NCI-H526 treated with DMSO at 0.1 percent for 48 hours (cell line): ENCODE measurements at regions not wholly inside any gene's neighbourhood (a gene's known extent, or its start where the extent isn't known, plus 50 kb on each side); places are given as distances from the start of the nearest gene placed in this dataset.
"Not testable (repeated sequence)": the region's sequence is repeated elsewhere in the genome, so short reads cannot be mapped to it uniquely, and the experiment has no call there.

Source experiments
- DNase-seq: peaks from one replicate; lab custom pipeline; 2025; lab: John Stamatoyannopoulos, UW

- no peak for DNase-seq
Observed at GRCh38 chr11:97687111-97687510, 1297.3 kb downstream of the JRKL start.

DNA sequence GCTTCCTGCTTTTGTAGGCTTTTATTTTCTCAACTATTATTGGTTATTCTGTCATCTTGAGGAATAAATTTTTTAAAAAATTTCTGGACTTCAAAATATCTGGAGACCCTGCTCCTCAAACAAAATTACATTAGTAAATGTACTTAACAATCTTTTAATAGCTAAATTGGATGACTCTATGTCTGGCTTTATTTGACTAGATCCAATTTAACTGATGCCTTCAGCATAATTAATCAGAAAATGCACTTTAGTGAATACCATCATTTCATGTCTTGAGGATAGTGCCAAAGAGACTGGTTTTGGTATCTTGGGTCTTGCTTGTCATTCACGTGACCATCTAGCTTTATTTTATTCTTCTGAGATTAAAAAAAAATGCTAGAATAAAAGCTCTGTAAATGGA, 1301.2 kb downstream of the JRKL start:
- no peak for DNase-seq

- DNase-seq: peak; percentile 36
Observed at GRCh38 chr11:97702951-97703350, 1313.1 kb downstream of the JRKL start.

- DNase-seq: no peak
Observed at GRCh38 chr11:97703851-97704250, 1314.0 kb downstream of the JRKL start.

GRCh38 chr11:97705441-97705840, 1315.3 kb upstream of the CNTN5 start:
- DNase-seq: not testable (repeated sequence)

GRCh38 chr11:97717922-97718321, 1302.8 kb upstream of the CNTN5 start:
- DNase-seq: no peak

GRCh38 chr11:97722065-97722464, 1298.7 kb upstream of the CNTN5 start:
- no peak for DNase-seq

- DNase-seq: no peak
Observed at GRCh38 chr11:97722721-97723120, 1298.0 kb upstream of the CNTN5 start.

DNA sequence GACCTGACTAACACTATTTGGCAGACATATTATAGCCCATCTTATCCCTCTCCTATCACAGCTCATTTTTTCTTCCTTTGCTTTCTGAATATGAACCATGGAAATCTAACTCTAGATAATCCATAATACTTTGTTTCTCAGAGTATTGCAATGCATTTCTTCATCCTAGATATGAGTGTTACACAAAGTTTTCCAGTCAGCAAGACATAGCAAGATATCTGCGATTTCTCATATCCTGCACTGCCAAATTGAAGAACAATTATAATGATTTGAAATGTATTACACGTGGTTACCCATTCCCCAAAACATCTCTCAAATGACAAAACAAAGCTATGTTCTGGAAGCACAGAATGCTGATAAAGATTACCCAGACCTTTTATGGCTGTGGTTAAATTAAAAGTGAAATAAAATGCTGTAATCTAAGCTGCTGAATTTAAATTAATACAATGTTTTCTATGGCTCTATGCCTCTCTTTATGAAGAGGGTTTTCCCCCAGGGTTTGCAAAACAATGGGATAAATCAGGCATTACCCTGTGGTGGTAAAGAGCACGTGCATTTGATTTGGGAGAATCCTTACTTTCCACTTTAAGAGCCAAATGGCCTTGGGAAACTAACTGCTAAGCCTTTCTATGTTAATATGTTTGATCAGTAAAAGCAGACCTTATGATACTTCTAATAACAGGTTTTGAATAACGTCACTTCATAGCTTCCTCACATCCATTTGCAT, 1291.0 kb upstream of the CNTN5 start:
- peak; percentile 98 for DNase-seq

- peak; percentile 35 for DNase-seq
Observed at GRCh38 chr11:97732011-97732632, 1288.6 kb upstream of the CNTN5 start.

DNA sequence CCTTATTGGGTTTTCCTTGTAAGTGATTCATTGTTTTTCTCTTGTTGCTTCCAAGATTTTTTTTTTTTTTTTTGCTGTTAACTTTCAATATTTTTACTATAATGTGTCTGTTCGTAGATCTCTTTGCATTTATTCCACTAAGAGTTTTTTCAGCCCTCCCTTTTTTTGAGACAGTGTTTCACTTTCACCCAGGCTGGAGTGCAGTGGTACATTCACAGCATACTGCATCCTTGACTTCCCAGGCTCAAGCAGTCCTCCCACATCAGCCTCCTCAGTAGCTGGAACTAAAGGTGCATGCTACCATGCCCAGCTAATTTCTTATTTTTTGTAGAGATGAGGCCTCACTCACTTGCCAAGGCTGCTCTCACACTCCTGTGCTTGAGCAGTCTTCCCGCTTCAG, 1282.0 kb upstream of the CNTN5 start:
- no peak for DNase-seq

DNA sequence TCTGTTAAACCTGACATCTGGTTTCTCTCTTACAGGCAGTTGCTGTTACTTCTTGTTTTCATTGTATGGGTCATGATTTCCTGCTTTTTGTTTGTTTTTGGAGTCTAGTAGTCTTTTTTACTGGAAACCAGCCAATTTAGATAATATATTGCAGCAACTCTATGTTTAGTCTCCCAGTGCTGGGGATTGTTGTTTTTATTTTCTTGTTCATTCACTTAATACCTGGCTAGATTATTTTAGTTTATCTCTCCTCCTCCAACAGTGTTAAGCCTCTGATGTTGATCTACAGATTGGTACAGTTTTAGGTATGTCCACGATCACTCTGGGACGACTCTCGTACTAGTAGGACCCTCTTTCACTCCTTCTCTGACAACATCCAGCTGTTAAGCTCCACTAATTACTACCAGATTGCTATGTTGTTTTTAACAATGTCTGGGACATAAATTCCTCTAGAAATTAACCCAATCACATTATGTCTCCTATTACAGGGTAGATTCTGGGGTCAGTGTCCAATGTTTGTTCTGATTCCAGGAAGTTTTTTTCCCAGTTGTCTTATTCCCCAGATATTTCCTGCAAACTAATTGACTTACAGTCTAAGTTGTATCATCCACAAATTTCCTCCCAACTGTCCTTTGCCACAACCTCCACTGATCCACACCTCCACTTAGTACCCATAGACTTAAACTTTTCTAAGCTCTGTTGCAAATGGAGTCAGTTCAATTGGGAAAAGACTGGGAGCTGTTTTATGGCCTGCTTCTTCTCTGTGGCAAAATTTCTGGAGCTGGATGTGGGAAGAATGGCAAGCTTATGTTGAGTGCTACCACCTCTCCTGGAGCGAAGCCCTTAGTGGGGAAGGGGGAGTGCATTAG, 1280.6 kb upstream of the CNTN5 start:
- no peak for DNase-seq

DNA sequence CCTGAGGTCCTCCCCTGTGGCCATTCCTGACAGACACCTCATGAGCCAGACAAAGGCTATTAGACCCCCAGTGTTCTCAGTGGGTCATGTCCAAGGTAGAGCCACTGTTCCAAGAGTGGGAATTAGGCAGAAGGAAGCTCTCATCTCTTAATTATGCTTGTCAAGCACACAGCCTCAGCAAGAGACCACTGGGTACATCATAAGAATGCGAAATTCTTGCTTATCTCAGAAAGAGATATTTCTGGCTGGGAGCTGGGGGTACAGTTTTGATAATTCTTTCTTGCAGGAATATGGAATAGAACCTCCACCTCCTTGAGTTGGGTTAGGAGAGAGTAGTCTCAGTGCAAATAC, 1280.0 kb upstream of the CNTN5 start:
- DNase-seq: no peak

DNA sequence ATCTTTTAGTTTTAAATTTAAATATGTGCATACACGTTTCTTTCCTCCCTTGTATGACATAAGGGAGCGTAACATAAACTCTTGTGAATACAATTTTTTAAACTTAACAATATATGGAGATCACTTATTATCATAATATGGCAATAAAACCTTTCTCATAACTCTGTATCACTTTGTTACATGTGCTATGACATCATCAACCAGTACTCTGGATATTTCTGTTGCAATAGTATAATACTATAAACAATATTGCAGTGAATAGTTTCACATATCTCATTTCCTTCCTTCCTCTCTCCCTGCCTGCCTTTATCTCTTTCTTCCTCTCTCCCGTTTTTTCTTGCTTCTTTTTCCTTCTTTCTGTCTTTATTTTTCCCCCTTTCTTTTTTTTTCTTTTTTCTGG, 1278.0 kb upstream of the CNTN5 start:
- no peak for DNase-seq

- peak; percentile 7 for DNase-seq
Observed at GRCh38 chr11:97743205-97743742, 1277.5 kb upstream of the CNTN5 start.

DNA sequence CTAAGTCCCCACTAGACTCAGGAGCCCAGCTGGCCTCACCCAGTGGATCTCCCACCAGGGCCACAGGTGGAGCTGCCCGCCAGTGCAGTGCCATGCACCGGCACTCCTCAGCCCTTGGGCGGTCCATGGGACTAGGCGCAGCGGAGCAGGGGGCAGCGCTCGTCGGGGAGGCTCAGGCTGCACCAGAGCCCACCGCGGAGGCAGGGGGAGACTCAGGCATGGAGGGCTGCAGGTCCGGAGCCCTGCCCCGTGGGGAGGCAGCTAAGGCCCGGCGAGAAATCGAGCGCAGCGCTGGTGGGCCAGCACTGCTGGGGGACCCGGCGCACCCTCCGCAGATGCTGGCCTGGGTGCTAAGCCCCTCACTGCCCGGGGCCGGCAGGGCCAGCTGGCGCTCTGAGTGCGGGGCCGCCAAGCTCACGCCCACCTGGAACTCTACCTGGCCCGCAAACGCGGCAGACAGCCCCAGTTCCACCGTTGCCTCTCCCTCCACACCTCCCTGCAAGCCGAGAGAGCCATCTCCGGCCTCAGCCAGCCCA, 1275.2 kb upstream of the CNTN5 start:
- no peak for DNase-seq

GRCh38 chr11:97746818-97747217, 1273.9 kb upstream of the CNTN5 start:
- DNase-seq: no peak

DNA sequence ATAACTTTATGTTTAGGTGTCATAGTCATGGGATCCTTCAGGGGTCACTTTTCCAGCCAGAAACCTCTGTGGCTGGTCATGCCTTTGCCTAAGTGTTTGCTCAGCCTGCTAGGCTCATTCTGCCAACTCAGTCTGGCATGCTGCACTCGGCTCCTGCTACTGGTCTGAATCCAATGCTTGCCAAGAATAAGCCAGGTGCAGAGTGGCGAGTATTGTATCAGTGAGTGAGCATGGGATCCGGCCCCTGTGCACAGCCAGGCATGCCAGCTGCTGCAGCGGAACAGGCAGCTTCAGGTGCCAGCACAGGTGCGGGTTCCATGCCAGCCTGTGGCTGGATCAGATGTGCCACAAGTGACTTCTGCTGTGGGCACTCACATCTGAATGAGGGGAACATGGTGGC, 1269.3 kb upstream of the CNTN5 start:
- DNase-seq: no peak

GRCh38 chr11:97751952-97752351, 1268.8 kb upstream of the CNTN5 start:
- DNase-seq: no peak

DNA sequence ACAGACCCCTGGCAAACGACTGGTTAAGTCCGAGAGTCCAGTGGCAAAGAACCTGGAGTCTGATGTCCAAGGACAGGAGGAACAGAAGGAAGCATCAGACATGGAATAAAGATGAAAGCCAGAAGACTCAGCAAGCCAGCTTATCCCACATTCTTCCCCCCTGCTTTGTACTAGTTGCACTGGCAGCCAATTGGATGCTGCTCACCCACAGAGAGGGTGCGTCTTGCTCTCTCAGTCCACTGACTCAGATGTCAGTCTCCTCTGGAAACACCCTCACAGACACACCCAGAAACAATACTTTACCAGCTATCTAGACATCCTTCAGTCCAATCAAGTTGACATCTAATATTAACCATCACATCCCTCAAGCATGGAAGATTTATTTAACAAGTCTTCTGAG, 1265.8 kb upstream of the CNTN5 start:
- DNase-seq: no peak

- no peak for DNase-seq
Observed at GRCh38 chr11:97756571-97757335, 1264.0 kb upstream of the CNTN5 start.

DNA sequence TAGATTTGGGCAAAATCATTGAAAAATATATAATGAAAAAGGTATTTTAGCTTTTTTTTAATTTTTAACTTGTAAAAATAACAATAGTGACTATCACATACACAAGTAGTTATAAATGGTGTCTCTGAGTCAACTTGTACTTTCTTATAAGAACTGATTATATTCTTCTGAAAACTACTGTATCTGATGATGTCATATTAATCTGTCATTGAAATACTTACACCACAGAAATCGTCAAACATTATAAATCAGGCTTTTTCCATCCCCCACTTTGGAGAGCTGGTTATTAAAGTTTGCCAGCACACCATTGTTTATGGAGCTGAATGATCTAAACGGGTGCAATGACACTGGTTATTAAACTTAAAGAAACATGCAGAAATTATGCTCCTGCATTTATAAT, 1259.6 kb upstream of the CNTN5 start:
- DNase-seq: no peak
